HG03060 (cell line): ENCODE measurements at regions not wholly inside any gene's neighbourhood (a gene's known extent, or its start where the extent isn't known, plus 50 kb on each side); places are given as distances from the start of the nearest gene placed in this dataset.
A peak's percentile ranks its signal among the peaks of the same experiment; 100 is the strongest.

ENCODE experiments used
- ATAC-seq: cut with Tn5 transposase; IDR thresholded peaks from one replicate; pipeline ENCODE4 v1.9.1; 2021; ENCODE audit warnings: low read depth, moderate number of reproducible peaks; ENCODE audit not compliant: unreplicated experiment

DNA sequence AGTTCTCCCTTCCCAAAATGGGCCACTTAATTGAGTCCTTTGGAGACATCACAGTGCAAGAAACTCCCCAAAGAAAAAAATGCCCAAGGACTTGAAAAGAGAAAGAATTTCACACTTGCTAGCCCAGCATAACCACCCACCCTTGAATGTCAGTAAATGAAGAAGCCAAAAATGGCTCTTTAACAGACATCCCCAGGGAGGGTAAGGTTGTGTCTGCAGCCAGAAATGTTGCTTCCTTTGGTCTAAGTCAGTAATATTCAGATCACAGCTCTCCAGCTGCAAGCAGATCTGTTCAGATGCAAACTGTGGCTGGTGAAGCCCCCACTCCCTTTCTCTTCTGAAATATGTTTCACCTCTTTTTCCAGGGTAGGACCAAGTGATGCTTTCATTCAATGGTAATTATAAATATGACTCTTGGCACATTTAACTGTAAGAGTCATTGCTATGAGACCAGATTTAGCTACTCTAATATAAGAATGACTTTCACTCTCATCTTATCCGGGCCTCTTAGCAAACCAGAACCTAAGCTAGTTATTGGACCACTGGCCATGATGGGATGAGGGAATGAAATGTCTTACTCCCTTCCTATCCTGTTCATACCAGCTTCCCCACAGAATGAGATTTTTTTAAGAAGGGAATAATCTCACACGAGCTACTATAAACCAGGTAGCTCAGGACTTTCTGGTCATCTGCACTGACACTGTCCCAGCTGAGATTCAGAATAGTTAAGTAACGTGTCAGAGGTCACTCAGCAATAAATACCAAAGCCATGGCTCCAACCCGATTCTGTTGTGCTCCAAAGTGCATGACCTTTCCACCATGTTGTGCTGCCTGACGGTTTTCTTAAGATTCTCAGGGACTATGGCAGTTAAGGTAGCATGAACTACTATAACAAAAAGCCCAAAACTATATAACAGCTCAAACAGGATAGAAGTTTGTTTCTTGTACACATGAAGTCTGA, 234.1 kb downstream of the FOXO1 start:
- ATAC-seq: peak; percentile 51

DNA sequence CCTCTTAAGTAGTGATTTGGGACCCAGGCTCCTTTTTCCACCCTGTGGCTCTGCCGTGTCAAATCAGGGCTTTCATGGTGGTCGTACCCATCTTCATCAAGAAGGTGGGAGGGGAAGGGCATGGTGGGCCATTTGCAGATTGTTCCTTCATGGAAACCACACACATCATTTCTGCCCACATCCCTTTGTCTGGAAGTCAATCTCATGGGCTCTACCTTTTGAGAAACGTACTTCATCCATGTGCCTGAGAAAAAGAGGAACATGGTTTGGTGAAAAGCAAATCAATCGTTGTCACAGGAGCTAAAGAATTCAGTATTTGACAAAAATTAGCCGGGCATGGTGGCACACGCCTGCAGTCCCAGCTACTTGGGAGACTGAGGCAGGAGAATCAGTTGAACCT, 233.4 kb downstream of the FOXO1 start:
- no peak for ATAC-seq

DNA sequence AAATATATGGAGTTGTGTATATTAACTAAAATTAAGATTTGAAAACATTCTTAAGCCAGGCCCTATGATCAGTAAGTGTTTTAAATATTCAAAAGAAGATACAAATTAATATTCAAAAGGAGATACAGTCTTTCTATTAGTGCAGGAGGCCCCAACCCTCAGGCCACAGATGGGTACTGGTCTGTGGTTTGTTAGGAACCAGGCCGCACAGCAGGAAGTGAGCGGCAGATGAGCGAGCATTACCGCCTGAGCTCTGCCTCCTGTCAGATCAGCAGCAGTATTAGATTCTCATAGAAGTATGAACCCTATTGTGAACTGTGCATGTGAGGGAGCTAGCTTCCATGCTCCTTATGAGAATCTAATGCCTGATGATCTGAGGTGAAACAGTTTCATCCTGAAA, 232.9 kb downstream of the FOXO1 start:
- ATAC-seq: no peak

DNA sequence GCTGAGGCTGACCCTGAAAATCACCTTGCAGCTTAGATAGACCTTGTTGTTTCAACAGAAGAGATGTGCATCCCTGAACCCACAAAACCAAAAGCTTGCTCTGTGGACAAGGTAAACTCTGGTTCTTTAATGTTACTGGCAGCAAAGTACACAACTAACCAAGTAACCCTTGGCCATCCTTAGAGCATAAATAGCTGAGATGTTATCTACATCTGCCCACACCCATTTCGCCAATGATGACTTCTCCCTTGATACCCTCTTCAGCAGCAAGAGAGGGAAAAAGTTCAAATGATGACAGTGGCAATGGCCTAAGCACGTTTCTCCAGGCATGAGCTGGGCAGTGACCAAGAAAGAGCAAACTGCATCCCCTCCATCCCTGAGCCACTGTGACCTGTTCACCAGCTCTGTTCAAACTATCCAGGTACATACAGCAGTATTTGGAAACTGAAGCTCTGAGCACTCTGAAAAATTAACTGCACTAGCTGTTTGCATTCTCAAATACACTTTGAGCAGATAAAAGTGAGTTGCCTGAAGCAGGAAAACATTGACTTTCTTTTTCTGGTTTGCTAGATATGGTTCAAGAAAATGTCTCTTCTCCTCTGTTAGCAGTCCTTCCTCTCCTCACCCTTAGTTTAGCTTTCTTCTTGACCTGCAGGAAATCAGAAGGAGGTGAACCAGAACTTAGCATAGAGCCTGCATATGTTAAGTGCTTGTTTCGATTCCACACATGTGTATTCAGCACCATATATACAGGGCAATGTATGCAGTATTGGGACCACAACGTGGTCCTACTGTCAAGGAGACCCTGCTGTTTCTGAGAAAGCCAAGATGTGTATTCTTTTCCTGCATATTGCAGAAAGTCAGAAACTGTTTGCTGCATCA, 231.7 kb downstream of the FOXO1 start:
- no peak for ATAC-seq

DNA sequence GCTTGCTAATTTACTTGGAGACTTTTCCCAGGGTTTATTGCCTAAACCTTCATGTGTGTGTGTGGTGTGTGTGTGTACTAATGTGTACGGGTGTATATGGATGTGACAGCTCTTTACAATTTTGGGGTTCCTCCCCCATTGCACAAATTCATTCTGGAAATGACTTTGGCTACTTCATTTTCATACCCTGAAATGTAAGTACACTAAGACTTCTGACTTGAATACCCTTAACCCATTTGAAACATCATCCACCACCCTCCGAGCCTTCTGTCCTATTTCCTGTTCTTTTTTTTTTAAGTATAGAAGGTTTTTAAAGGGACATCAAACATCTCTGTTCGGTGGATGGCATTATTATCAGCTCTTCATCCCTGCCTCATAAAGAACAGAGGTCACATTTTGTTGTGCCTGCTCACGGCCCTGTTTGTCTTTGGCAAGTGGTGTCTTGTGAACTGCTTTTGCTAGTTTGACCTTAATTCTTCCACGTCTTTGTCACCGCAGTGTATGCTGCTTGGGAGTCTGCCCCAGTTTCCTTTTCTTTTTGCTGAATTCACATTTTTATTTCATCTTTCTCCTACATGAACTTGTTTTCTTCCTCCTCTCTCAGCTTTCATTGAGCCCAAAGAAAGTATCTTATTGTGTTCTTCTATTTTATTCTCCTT, 228.3 kb downstream of the FOXO1 start:
- no peak for ATAC-seq

DNA sequence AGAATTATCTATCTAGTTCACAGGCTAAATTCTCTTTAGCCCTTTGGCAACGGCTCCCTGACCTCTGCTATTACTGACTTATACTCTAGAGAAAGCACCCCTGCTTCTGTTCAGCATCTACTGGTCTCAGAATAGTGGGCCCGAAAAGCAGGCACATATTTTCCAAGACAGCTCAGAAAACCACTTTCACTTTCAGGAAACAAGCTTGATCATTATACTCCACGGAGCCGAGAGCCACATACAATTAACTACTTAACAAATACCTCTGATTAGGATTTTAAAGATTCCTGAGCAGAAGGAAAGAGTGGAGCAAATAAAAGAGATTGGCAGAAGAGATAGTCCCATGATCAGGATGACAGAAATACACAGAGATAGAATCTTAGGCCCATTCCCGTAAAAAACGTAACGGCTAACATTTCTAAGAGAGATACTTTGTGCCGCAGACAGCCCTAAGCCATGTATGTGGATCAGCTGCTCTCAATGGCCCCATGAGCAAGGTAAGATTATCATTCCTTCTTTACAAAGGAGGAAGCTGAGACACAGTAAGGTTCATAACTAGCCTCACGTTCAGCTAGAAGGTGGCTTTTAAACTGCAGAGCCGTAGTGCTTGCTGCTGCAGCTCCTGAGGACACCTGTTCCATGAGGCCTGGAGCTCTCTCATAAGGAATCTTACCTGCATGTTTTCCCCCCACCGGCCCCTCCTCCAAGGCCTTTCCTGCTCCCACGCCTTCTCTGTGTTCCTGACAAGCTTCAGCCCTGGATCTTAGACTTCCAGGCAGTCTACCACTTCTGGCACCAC, 227.2 kb downstream of the FOXO1 start:
- ATAC-seq: no peak

DNA sequence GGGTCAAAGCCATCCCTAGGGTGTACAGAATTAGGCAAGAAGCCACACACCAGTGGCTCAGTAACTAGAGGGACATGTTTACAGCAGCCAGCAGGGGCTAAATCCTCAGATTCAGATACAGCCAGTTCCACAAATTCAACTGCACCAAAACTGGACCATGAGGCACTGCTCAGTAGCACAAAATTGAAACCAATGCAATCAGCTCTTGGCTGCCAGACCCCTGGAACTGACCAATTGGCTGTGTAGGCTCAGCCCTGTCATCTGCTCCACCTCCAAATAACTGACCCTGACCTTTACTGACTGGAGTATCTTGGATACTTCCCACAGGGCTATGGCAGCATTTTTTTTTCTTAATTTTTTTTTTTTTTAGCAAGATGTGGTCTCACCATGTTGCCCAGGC, 226.5 kb downstream of the FOXO1 start:
- ATAC-seq: no peak

DNA sequence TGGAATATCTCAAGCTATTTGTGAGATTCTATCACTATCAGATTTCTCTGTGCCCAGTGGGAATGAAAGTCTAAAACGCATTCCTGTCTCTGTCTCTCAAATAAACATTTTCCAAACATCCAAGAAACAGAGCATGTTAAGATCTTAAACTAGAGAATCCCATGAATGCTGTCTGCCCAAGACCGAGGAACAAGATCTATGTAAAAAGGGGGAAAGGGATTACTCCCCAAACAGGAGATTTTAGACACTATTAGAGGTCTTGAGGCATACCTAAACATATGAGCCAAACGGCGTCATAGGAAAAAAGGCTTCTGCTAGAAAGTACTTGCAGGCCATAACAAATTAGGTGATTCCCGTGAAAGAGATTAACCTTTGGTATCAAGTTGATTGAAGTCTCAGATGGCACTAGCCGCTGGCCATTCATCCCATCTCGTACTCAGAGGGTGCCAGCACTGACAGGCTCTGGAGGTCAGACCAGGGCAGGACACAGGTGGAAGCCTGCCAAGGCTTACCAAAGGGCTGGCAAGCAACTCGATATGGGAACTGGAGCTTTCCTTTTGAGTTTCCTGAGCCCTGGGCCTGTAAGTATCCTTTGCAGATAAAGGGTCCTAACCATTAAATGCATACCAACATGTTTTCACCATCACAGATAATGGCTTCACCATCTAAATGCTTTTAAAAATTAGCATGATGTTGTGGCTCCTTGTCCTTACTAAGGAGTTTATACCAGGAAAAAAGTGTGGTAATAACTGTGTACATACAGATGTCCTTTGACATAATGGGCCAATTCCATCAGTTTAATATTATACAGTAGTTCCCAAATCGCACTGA, 225.2 kb downstream of the FOXO1 start:
- ATAC-seq: no peak

DNA sequence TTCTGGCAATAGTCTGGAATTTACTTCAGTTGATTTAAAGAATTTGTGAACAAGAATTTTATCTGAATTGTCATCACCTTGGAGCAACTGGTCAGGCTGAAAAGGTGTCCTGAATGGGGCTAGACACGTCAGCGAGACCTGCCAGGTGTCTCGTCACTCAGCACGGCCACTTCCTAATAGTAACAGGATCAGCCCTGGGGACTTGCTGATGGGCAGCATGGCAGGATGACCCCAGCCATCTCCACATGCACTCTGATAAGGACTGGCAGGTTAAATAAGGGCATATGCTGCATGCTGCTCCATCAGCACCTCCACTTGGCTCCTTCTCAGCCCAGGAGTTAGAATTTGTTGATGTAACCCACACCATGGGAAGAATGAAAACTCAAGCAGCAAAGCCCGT, 224.2 kb downstream of the FOXO1 start:
- no peak for ATAC-seq

DNA sequence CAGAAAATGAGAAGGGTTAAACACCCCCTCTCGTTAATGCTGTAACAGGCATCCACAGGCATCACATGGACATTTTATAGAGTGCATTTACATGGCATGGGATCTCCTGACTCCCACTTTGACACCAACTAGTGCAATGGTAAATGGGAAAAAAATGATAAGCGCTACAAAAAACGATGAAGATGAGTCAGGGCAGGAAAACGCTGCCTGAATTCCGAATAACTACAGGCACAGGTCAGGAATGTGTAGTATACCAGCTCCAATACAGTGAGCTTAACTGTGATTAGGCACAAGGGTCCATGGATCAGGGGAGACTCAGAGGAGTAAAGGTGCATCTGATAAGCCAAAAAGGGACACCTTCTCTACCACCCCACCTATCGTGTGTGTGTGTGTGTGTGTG, 223.6 kb downstream of the FOXO1 start:
- ATAC-seq: no peak

DNA sequence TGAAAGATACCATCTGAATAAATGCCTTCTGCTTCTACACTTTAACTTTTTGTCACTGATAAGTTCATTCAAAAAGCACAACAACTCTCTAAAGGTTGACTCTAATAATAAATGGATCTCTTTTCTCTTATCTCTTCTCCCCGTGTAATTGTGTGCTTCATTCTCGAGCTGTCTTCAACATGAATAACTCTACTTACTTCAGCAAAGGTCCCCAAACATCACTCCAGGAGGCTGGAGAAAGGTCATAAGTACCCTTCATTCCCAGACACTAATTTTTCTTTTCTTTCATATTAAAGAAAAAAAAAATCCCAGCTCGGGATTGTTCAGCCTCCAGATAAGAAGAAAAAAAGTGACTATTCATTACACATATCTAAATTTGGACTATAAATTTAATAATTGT, 222.2 kb downstream of the FOXO1 start:
- ATAC-seq: no peak

DNA sequence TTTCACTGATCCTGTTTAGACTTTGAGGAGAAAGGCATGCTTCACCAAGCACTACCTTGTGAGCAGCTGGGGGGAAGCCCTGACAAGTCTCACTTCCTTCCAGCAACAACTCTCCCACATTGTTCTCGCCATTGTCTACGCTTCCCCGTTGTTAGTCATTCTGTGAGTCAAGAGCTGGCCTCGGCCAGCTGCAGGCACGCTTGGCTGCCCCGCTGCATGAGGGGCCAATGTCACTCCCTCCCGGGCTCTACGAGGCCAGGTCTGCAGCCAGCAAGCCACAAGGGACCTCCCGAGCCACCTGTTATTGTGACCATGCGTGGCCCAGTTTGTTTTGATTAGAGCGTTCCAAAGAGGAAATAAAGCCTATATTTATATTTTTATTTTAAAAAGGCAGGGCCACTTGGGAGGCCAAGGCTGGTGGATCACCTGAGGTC, 220.9 kb downstream of the FOXO1 start:
- ATAC-seq: peak; percentile 98

DNA sequence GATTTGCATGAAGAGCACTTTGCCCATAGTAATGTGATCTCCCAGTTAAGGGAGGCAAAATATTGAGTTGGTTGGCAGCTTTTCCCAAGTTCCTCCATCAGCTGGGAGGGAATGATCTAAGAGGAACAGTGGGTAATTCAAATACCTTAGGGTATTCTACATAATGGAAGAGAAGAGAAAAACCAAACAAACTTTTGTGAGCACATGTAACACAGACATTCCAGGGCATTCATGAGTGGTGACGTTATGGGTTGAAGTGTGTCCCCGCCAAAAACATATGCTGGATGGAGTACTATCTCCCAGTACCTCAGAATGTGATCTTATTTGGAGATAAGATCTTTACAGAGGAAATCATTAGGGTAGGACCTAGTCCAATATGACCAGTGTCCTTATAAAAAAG, 220.1 kb downstream of the FOXO1 start:
- ATAC-seq: no peak

DNA sequence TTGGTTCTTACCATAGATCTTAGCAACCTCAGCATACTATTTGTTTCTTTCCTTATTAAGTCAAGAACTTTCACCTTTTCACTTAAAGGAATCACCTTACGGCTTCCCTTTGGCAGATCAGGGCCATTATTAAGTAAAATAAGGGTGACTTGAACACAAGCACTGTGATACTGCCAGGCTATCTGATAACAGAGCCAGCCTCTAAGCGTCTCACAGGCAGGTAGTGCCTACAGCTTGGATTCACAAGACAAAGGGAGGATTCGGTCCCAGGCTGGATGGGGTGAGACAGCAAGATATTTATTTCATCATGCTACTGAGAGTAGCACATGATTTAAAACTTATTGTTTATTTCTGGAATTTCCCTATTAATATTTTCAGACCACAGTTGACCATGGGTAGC, 218.6 kb downstream of the FOXO1 start:
- no peak for ATAC-seq

DNA sequence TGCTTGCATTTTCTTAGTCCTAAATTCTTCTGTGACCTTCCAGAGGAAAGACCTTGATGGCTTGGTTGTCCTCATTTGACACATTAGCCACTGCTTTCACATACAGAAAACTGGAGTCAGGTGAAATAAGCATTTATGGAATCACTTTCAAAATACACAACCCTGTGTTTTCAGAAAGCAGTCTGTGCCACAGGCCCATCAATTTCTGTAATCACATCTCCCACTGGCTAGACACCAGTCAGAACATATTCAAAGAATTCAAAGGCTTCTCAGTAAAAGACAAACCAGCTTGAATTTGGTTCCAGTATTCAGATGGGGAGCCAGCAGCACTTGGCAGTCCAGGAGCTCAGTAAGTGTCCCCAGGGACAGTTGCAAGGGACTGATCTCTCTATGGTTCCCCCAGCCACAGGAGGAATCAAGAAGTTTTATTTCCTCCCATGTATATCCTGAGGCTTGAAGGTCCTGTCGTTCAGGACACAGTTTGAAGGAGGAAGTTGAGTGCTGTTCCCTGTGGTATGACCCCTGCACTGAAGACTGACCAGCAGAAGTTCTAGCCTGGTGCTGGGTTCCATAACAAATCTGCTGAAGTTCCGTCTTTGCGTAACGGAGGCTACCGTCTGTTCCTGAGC, 214.3 kb downstream of the FOXO1 start:
- no peak for ATAC-seq

DNA sequence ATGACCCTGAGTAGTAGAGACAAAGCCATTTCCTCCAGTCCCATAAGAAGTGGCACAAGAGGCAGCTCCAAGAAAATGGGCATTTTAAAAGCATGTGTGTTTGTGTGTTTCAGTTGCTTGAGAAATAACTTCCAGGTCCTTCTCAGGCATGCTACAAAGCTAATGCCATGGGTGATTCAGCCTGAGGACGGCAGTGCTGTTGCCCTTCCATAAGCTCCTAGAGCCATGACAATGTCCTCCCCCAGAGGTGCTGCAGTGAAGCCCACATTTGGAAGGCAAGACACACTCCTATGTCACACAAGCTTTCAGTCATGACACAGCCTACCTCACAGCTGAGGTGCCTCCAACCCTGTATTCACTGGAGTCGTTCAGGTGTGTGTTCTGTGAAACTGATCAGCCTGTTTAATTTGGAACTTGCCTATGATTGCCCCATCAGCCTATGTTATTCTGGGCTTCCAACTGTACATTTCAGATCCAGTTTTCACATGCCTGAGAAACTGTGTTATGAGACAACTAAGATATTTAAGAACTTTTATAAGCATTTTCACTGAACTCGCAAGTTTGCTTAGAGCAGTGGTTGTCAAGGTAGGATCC, 213.6 kb downstream of the FOXO1 start:
- no peak for ATAC-seq

DNA sequence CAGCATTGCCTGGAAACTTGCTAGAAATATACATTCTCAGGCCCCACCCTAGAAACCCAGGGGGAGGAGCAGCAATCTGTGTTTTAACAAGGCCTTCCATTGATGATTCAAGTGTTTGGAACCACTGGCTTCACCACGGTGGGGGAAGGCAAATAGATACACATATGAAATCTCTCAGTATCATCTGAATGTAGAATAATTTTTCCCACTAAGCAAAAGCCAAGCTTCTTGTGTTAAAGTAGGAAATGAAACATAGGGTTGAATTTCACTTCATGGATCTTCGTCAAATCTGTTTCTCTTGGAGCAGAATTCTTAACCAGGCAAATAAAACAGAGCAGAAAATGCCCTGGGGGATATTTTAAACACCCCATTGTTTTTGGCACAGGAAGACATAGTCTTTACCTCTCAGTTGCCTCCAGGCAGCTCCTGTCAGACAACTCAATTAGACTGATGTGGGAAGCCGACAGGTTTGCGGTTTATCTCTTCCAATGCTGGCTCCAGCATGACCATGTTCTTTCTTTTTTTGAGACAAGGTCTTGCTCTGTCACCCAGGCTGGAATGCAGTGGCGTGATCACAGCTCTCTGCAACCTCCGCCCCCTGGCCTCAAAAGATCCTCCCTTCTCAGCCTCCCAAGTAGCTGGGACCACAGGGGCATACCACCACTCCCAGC, 213.0 kb downstream of the FOXO1 start:
- no peak for ATAC-seq

DNA sequence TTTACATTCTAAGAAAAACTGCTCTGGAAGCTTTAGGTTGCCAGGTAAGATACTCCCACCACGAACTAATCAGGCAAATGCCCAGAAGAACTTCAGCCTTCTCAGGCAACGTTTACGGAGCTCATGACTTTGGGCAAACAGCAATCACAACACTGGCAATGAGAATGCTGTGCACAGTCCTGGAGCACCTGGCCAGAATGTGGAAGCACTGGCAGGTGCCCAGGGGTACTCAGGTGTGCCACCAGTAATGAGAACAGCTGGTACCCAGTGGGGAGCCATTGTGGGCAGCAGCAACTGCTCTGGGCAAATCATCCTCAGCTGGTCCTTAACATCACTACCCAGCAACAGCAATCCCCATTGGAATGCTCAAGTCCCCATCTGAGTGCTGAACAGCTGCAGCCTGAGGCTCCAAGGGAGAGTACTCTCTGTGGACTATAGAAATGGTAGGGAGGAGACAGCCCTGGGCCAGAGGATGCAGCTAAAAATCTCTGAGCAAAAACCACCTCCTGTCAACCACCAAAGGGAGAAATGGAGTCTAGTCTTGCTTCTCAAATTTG, 210.0 kb downstream of the FOXO1 start:
- ATAC-seq: no peak
